Type B pancreatic cell (in vitro differentiated cells): ENCODE measurements at regions not wholly inside any gene's neighbourhood (a gene's known extent, or its start where the extent isn't known, plus 50 kb on each side); places are given as distances from the start of the nearest gene placed in this dataset.
"Not testable (repeated sequence)": the region's sequence is repeated elsewhere in the genome, so short reads cannot be mapped to it uniquely, and the experiment has no call there.

Experiments
- DNase-seq: peaks from one replicate; pipeline ENCODE4 v3.0.0; 2021; ENCODE audit warnings: mixed read lengths; ENCODE audit not compliant: unreplicated experiment; ENCODE audit errors: extremely low spot score
- H3K27ac Mint-ChIP-seq: 2 replicates; pipeline ENCODE4 v1.8.0; 2021; ENCODE audit warnings: mild to moderate bottlenecking, mixed read lengths
- H3K27me3 Mint-ChIP-seq: 2 replicates; pipeline ENCODE4 v1.8.0; 2021; ENCODE audit warnings: mixed read lengths
- H3K36me3 Mint-ChIP-seq: 2 replicates; pipeline ENCODE4 v1.8.0; 2021; ENCODE audit warnings: mixed read lengths
- H3K4me1 Mint-ChIP-seq: one replicate; pipeline ENCODE4 v1.8.0; 2021; ENCODE audit warnings: mixed read lengths; ENCODE audit not compliant: unreplicated experiment
- H3K4me3 Mint-ChIP-seq: 2 replicates; pipeline ENCODE4 v1.8.0; 2021; ENCODE audit warnings: mild to moderate bottlenecking, mixed read lengths
- H3K9me3 Mint-ChIP-seq: 2 replicates; pipeline ENCODE4 v1.8.0; 2021; ENCODE audit warnings: mixed read lengths
- TF ChIP-seq, protein P1 (sequence below): fragments of 200-600 bp; sonication (generic); conservative IDR thresholded peaks from 2 replicates; pipeline ENCODE4 v1.5.0; 2021; ENCODE audit warnings: antibody characterized with exemption, mild to moderate bottlenecking

DNA sequence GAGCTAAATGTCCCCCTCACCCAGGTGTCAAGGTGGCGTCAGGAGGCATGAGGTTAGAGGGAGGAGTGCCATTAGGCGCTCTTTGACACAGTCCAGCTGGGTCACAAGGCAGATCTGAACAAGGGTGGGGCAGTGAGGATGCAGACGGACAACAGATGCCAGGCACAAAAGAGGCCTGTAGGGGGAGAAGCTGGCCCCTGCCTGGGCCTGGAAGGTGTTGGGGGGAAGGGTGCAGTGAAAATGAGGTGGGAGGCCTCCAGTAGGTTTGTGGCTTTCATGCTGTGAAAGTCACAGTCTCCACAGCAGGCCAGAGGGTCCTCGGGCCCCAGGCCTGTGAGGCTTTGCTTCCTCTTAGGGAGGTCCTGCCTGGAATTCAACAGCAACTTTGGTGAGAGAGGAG lies 85.0 kb upstream of the PLET1 start:
- H3K27ac Mint-ChIP-seq = no peak overlapping the region
- peaks cover 5% of the 10 kb centered on the region for H3K4me1 Mint-ChIP-seq

DNA sequence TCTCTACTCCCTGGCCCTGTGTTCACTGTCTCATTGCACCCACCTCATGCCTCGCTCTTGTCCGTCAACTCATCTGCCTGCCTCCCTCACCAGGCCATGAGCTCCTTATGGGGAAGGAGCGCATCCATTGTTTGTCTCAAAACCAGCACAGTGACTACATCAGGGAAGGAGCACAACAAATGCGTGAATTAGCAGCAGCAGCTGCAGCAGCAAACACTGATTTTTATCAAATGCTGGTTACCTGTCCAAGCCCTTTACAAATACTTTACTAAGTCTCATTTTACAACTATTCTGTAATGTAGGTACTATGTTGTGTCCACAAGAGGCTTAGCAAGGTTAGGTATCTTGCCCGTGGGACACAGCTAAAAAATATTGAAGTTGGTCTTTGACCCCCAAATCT lies 85.9 kb upstream of the PLET1 start:
- TF ChIP-seq, protein P1, sequence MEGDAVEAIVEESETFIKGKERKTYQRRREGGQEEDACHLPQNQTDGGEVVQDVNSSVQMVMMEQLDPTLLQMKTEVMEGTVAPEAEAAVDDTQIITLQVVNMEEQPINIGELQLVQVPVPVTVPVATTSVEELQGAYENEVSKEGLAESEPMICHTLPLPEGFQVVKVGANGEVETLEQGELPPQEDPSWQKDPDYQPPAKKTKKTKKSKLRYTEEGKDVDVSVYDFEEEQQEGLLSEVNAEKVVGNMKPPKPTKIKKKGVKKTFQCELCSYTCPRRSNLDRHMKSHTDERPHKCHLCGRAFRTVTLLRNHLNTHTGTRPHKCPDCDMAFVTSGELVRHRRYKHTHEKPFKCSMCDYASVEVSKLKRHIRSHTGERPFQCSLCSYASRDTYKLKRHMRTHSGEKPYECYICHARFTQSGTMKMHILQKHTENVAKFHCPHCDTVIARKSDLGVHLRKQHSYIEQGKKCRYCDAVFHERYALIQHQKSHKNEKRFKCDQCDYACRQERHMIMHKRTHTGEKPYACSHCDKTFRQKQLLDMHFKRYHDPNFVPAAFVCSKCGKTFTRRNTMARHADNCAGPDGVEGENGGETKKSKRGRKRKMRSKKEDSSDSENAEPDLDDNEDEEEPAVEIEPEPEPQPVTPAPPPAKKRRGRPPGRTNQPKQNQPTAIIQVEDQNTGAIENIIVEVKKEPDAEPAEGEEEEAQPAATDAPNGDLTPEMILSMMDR = no peak
- Mint-ChIP-seq H3K4me3 (no peak overlapping the region), H3K9me3 (no peaks in the 10 kb centered on the region), H3K27ac (no peak overlapping the region), H3K36me3 (no peaks in the 10 kb centered on the region), H3K4me1 (peaks cover 5% of the 10 kb centered on the region), H3K27me3 (peaks cover 21% of the 10 kb centered on the region)
- DNase-seq = no peak

More for the DNA sequence above, 85.0 kb upstream of the PLET1 start:
- Mint-ChIP-seq H3K27me3 (peaks cover 21% of the 10 kb centered on the region), H3K36me3 (no peaks in the 10 kb centered on the region), H3K9me3 (no peaks in the 10 kb centered on the region), H3K4me3 (no peak overlapping the region)
- no peak for DNase-seq
- TF ChIP-seq, protein P1 = peak; percentile 36

DNA sequence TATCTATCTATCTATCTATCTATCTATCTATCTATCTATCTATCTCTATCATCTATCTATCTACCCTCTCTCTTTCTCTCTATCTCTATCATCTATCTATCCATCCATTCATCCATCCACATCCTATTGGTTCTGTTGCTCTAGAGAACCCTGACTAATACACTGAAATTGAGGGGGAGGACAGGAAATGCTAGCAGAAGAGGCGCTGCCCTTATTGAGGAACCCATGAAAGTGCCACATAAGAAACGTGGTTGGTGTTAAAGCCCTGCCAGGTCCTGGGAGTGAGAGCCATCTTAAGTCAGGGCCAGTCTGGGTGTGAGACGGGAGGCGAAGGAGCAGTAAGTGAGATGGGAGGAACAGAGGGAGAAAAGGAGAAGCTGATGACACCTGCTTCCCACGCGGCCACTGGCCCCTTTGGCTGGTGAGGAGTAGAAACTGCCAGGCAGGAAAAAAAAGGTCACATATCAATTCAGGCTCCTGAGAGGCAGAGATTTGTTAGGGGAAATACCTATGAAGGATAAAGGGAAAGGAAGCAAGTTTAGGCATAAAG lies 87.9 kb upstream of the PLET1 start:
- Mint-ChIP-seq H3K4me1 (no peaks in the 10 kb centered on the region), H3K27me3 (peaks cover 21% of the 10 kb centered on the region), H3K4me3 (no peak overlapping the region), H3K27ac (no peak overlapping the region), H3K9me3 (no peaks in the 10 kb centered on the region), H3K36me3 (no peaks in the 10 kb centered on the region)
- no peak for DNase-seq
- TF ChIP-seq, protein P1 = no peak

DNA sequence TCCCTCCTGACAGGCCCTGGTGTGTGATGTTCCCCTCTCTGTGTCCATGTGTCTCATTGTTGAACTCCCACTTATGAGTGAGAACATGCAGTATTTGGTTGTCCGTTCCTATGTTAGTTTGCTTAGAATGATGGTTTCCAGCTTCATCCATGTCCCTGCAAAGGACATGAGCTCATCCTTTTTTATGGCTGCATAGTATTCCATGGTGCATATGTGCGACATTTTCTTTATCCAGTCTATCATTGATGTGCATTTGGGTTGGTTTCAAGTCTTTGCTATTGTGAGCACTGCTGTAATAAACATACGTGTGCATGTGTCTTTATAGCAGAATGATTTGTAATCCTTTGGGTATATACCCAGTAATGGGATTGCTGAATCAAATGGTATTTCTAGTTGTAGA lies 90.8 kb upstream of the PLET1 start:
- not testable (repeated sequence) for H3K27ac Mint-ChIP-seq

DNA sequence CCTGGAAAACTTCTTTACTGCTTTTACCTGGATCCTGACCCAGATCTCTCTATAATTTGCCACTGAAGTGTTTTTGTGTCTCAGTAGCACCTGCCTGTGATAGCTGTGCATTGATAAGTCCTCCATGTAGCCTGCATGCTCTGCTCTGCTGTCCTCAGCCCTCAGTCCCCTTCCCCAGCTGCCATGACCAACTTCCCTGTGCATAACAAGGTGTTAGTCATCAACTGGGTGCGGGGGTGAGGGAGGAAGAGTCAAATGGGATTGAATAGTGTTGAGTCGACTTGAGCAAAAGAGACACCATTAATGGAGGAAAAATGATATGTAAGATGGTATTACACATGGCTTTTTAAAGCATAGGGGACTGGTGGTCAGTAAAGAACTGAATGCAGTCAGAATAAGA lies 92.2 kb upstream of the PLET1 start:
- H3K27me3 Mint-ChIP-seq = peaks cover 17% of the 10 kb centered on the region
- H3K4me1 Mint-ChIP-seq = peaks cover under 1% of the 10 kb centered on the region
- DNase-seq = no peak
- no peak overlapping the region for H3K27ac Mint-ChIP-seq
- no peaks in the 10 kb centered on the region for H3K36me3 Mint-ChIP-seq
- peaks cover 4% of the 10 kb centered on the region for H3K9me3 Mint-ChIP-seq
- TF ChIP-seq, protein P1 = no peak
- H3K4me3 Mint-ChIP-seq = no peak overlapping the region

More for the DNA sequence above, 90.8 kb upstream of the PLET1 start:
- not testable (repeated sequence) for DNase-seq, H3K9me3 Mint-ChIP-seq, H3K36me3 Mint-ChIP-seq, H3K4me1 Mint-ChIP-seq, H3K4me3 Mint-ChIP-seq
- peaks cover 21% of the 10 kb centered on the region for H3K27me3 Mint-ChIP-seq

DNA sequence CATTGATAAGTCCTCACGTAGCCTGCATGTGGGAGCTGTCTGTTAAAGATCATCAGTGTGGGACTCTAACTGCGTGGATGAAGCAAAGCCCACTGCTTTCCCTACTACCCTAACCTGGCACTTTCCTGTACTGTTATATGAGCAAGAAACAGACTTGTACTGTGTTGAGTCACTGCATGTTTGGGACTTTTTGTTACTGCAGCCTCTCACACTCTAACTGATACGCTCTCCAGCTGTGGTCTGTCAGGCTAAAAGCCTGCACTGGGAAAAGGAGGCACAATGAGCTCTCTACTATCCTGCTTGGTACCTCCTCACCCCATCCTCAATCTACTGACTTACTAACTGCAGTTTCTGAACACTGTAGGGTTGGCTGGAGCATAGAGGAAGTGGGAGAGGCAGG lies 93.7 kb upstream of the PLET1 start:
- no peak for DNase-seq
- H3K4me3 Mint-ChIP-seq = no peak overlapping the region
- H3K36me3 Mint-ChIP-seq = no peaks in the 10 kb centered on the region
- TF ChIP-seq, protein P1 = no peak
- H3K27ac Mint-ChIP-seq = no peak overlapping the region
- peaks cover 12% of the 10 kb centered on the region for H3K27me3 Mint-ChIP-seq
- peaks cover 4% of the 10 kb centered on the region for H3K4me1 Mint-ChIP-seq
- peaks cover 4% of the 10 kb centered on the region for H3K9me3 Mint-ChIP-seq
